ENCODE measurements at regions not wholly inside any gene's neighbourhood (a gene's known extent, or its start where the extent isn't known, plus 50 kb on each side); places are given as distances from the start of the nearest gene placed in this dataset.

DNA sequence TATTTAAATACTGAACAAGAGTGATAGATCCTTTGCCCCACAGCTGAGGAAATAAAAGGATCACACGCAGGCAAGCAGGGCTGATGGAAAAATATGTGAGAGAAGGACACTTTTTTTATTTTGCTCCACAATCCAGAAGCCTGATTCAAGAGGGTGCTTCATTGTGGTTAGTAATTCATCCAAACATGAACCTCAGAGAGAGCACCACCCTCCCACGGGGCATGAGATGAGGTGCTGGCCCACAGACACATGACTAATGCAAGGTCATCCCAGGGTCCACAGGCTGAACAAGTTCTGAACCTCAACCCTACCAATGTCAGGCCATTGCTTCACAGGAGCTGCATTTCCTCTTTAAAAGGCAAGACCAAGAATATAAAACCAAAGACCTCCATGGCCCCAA, 239.6 kb downstream of the MREG start:
- Histone ChIP-seq H3K4me3 (no peak overlapping the region), H3K27me3 (replicated peaks in 1 of 2; ENCODE audit: control insufficient read depth in 2 of 2, insufficient read depth in 2 of 2, low read length in 1 of 2) (peaks cover 0 to 3% of the 10 kb centered on the region in 2 experiments; a peak in 1 of 4 replicates), H2AFZ (ENCODE audit: control insufficient read depth, low read depth, low read length) (no peak overlapping the region), H3K4me2 (ENCODE audit: control insufficient read depth, insufficient read depth) (no peak overlapping the region), H4K20me1 (ENCODE audit: control insufficient read depth, insufficient read depth) (no peaks in the 10 kb centered on the region), H3K36me3 (ENCODE audit: control insufficient read depth in 2 of 2, insufficient read depth in 2 of 2, low read length in 1 of 2) (no peaks in the 10 kb centered on the region), H3K4me1 (ENCODE audit: control insufficient read depth, insufficient read depth, low read length) (no peaks in the 10 kb centered on the region), H3K9me3 (replicated peaks; ENCODE audit: control insufficient read depth, insufficient read depth, low read length) (no peaks in the 10 kb centered on the region), H3K79me2 (ENCODE audit: control insufficient read depth, insufficient read depth, low read length) (no peaks in the 10 kb centered on the region), H3K9ac (ENCODE audit: control insufficient read depth, insufficient read depth, low read length) (no peak overlapping the region), H3K27ac (ENCODE audit: control insufficient read depth, insufficient read depth) (no peak overlapping the region)
- CTCF ChIA-PET, result interaction anchor here (1.3 kb wide), 1 partner anchor 201 kb away, joined by 3 read pairs; no protein-coding TSS in a partner anchor
- SMC1A ChIA-PET (ENCODE audit: uncharacterized antibody, unreplicated experiment), result interaction anchor here (0.6 to 3.5 kb wide), 7 partner anchors 9 to 505 kb away, joined by 3 to 14 read pairs (median 11); no protein-coding TSS in a partner anchor
- POLR2A ChIA-PET, result interaction anchor here (1.4 kb wide), 1 partner anchor 23 kb away, joined by 3 read pairs; no protein-coding TSS in a partner anchor
- no peak for FAIRE-seq
- in situ Hi-C loops (cut with MboI) (no loop called here), intact Hi-C loops (cut with micrococcal nuclease; ENCODE audit: unreplicated experiment) (no loop called here)
- ATAC-seq, result no peak
- WGBS (ENCODE audit: insufficient coverage, insufficient replicate concordance, low lambda C conversion rate, missing lambda C conversion rate), result 13% methylated on average over 2 of the region's 2 CpGs
- RAD21 ChIA-PET (ENCODE audit: unreplicated experiment), result no interaction called here
- no peak for TF ChIP-seq NKRF (conservative IDR thresholded peaks at IDR 0.05)
- TF ChIP-seq TCF7 (IDR thresholded peaks at IDR 0.05; ENCODE audit: borderline replicate concordance), result no peak
- TF ChIP-seq ASH2L (IDR thresholded peaks at IDR 0.05; ENCODE audit: borderline replicate concordance, low read depth), result no peak
- no peak for TF ChIP-seq HDAC2 (IDR thresholded peaks at IDR 0.05)
- TF ChIP-seq PAX8 (IDR thresholded peaks at IDR 0.05), result no peak
- TF ChIP-seq, protein P1, sequence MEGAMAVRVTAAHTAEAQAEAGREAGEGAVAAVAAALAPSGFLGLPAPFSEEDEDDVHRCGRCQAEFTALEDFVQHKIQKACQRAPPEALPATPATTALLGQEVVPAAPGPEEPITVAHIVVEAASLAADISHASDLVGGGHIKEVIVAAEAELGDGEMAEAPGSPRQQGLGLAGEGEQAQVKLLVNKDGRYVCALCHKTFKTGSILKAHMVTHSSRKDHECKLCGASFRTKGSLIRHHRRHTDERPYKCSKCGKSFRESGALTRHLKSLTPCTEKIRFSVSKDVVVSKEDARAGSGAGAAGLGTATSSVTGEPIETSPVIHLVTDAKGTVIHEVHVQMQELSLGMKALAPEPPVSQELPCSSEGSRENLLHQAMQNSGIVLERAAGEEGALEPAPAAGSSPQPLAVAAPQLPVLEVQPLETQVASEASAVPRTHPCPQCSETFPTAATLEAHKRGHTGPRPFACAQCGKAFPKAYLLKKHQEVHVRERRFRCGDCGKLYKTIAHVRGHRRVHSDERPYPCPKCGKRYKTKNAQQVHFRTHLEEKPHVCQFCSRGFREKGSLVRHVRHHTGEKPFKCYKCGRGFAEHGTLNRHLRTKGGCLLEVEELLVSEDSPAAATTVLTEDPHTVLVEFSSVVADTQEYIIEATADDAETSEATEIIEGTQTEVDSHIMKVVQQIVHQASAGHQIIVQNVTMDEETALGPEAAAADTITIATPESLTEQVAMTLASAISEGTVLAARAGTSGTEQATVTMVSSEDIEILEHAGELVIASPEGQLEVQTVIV (IDR thresholded peaks at IDR 0.05; ENCODE audit: borderline replicate concordance, partially characterized antibody), result no peak
- no peak for TF ChIP-seq SIX5 (IDR thresholded peaks at IDR 0.05; ENCODE audit: low read depth, low read length, severe bottlenecking)
- no peak for TF ChIP-seq BCL11A (IDR thresholded peaks at IDR 0.05; ENCODE audit: low read depth, low read length)
- TF ChIP-seq ZNF217 (IDR thresholded peaks at IDR 0.05), result no peak
- DNase-seq (ENCODE audit: low read depth, low spot score), result no peak
- no TSS peak for BruUV-seq (replicated peaks)
